ENCODE measurements at regions not wholly inside any gene's neighbourhood (a gene's known extent, or its start where the extent isn't known, plus 50 kb on each side); places are given as distances from the start of the nearest gene placed in this dataset.

DNA sequence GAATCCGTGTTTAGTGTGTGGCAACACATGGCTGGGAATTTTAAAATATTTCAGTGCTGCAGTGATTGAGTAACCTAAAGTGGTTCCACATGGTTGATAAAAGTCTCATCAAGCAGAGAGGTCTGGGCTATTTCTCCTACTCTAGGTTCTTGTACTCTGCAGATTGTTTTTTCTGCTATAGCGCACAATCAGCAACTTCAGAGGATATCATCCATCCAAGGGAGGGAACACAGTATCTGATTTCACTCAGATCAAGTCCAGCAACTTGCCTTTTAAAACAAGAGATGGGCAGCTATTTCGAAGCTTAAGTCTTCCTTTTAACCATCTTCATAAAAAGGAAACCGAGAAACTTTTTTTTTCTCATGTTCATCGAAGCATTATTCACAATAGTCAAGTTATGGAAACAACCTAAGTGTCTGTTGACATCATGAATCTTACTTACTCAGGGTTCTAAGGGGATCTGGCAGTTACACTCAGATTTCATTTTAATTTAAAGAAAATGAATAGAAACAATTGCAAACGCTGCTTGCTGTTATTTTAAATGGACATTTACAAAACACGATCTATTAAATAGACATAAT is 172.7 kb upstream of the TRIB2 start:
- TF ChIP-seq RCOR1 (IDR thresholded peaks at IDR 0.05; ENCODE audit: low read depth, low read length) (no peak), MAFK (IDR thresholded peaks at IDR 0.05; ENCODE audit: partially characterized antibody) (no peak), HOXB13 (CRISPR knock-in tag; IDR thresholded peaks at IDR 0.05; ENCODE audit: low read depth) (no peak), KDM5A (IDR thresholded peaks at IDR 0.05) (no peak), ESRRA (IDR thresholded peaks at IDR 0.05; ENCODE audit: borderline replicate concordance, low read length) (no peak), CBX8 (IDR thresholded peaks at IDR 0.05) (no peak), POLR2A (IDR thresholded peaks at IDR 0.05; ENCODE audit: low read length) (no peak), MAZ (IDR thresholded peaks at IDR 0.05; ENCODE audit: borderline replicate concordance, low read depth, low read length) (no peak), CHD2 (IDR thresholded peaks at IDR 0.05; ENCODE audit: low read length, partially characterized antibody) (no peak), CBX2 (IDR thresholded peaks at IDR 0.05; ENCODE audit: borderline replicate concordance, low read depth) (no peak), JUN (IDR thresholded peaks at IDR 0.05) (no peak), RNF2 (IDR thresholded peaks at IDR 0.05; ENCODE audit: borderline replicate concordance, low read depth) (no peak), TFCP2L1 (CRISPR knock-in tag; IDR thresholded peaks at IDR 0.05) (no peak)
- TF ChIP-seq, protein P1, sequence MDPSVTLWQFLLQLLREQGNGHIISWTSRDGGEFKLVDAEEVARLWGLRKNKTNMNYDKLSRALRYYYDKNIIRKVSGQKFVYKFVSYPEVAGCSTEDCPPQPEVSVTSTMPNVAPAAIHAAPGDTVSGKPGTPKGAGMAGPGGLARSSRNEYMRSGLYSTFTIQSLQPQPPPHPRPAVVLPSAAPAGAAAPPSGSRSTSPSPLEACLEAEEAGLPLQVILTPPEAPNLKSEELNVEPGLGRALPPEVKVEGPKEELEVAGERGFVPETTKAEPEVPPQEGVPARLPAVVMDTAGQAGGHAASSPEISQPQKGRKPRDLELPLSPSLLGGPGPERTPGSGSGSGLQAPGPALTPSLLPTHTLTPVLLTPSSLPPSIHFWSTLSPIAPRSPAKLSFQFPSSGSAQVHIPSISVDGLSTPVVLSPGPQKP (IDR thresholded peaks at IDR 0.05; ENCODE audit: low read depth, low read length): no peak
- TF ChIP-seq, protein P2, sequence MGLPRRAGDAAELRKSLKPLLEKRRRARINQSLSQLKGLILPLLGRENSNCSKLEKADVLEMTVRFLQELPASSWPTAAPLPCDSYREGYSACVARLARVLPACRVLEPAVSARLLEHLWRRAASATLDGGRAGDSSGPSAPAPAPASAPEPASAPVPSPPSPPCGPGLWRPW (IDR thresholded peaks at IDR 0.05): no peak
- TF ChIP-seq, protein P3, sequence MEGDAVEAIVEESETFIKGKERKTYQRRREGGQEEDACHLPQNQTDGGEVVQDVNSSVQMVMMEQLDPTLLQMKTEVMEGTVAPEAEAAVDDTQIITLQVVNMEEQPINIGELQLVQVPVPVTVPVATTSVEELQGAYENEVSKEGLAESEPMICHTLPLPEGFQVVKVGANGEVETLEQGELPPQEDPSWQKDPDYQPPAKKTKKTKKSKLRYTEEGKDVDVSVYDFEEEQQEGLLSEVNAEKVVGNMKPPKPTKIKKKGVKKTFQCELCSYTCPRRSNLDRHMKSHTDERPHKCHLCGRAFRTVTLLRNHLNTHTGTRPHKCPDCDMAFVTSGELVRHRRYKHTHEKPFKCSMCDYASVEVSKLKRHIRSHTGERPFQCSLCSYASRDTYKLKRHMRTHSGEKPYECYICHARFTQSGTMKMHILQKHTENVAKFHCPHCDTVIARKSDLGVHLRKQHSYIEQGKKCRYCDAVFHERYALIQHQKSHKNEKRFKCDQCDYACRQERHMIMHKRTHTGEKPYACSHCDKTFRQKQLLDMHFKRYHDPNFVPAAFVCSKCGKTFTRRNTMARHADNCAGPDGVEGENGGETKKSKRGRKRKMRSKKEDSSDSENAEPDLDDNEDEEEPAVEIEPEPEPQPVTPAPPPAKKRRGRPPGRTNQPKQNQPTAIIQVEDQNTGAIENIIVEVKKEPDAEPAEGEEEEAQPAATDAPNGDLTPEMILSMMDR (IDR thresholded peaks at IDR 0.05): no peak
- no peak for DNase-seq (ENCODE audit: low read depth in 1 of 2, low spot score in 1 of 2)
- Histone ChIP-seq H3K4me1 (no peaks in the 10 kb centered on the region), H3K27ac (no peak overlapping the region), H3K4me2 (no peak overlapping the region), H3K9me3 (no peaks in the 10 kb centered on the region), H3K4me3 (no peak overlapping the region)
- CTCF ChIA-PET: interaction anchor here (1.2 kb wide), 1 partner anchor 19 kb away, joined by 3 read pairs; no protein-coding TSS in a partner anchor
- POLR2A ChIA-PET: no interaction called here
- no peak for ATAC-seq
- WGBS (ENCODE audit: missing lambda C conversion rate): 4% methylated on average over 7 of the region's 7 CpGs
- FAIRE-seq: no peak

DNA sequence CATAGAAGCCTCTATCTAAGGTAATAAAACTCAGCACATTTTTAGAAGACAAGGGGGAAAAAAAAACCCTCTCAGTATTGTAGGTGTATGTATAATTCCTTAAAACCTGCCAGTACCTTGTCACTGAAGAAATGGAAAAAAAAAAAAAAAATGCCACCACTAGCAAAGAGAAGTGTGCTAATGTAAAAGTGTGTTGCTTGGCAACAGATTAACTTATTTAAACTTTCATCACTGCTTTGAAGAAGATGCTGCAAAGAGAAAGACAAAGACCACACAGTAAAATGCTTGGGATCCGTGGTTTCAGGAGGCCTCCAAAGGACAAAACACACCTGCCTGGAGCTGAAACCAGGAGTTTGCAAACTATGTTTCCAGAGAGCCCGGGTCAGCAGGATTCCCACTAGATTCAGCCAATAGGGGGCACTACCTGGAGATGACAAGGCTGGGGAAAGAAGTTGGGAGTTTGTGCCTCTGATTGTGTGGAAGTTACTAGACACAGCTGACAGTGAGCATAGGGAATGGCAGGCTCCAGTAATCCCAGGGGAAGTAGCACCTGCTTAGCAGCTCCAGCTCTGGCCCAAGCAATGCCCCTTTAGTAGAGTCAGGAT is 169.1 kb upstream of the TRIB2 start:
- H3K4me3 ChIP-seq: no peak overlapping the region
- ChIA-PET CTCF (interaction anchor here (1.1 kb wide), 1 partner anchor 14 kb away, joined by 4 read pairs; no protein-coding TSS in a partner anchor), POLR2A (no interaction called here)
- no peak overlapping the region for H3K27ac ChIP-seq
- no peaks in the 10 kb centered on the region for H3K9me3 ChIP-seq
- no peaks in the 10 kb centered on the region for H3K4me1 ChIP-seq
- TF ChIP-seq, protein P4, sequence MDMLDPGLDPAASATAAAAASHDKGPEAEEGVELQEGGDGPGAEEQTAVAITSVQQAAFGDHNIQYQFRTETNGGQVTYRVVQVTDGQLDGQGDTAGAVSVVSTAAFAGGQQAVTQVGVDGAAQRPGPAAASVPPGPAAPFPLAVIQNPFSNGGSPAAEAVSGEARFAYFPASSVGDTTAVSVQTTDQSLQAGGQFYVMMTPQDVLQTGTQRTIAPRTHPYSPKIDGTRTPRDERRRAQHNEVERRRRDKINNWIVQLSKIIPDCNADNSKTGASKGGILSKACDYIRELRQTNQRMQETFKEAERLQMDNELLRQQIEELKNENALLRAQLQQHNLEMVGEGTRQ (IDR thresholded peaks at IDR 0.05): no peak
- TF ChIP-seq, protein P5, sequence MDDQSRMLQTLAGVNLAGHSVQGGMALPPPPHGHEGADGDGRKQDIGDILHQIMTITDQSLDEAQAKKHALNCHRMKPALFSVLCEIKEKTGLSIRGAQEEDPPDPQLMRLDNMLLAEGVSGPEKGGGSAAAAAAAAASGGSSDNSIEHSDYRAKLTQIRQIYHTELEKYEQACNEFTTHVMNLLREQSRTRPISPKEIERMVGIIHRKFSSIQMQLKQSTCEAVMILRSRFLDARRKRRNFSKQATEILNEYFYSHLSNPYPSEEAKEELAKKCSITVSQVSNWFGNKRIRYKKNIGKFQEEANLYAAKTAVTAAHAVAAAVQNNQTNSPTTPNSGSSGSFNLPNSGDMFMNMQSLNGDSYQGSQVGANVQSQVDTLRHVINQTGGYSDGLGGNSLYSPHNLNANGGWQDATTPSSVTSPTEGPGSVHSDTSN (IDR thresholded peaks at IDR 0.05): no peak
- TF ChIP-seq TFCP2L1 (CRISPR knock-in tag; IDR thresholded peaks at IDR 0.05): no peak
- DNase-seq (ENCODE audit: low read depth in 1 of 2, low spot score in 1 of 2): no peak
- H3K4me2 ChIP-seq: no peak overlapping the region
- 0% methylated on average over 2 of the region's 2 CpGs for WGBS (ENCODE audit: missing lambda C conversion rate)
- ATAC-seq: no peak
- FAIRE-seq: no peak

DNA sequence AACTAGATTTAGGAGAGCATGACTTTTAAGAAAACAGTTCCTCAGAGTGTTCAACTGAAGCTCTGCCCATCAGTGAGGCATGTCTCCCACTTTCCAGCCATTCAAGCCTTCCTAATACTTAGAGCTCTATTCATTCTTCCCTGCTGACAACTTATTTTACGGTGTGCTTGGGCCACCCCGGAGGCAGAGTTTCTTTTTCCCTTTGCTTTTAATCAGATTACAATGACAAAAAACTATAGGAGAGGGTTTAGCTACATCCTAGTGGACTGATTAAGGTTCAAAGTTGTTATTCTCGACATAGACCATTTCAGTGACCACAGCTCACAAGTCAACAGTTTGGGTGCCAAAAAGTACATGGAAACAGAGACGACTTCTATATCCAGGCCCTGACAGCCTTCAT is 167.8 kb upstream of the TRIB2 start:
- 4% methylated on average over 4 of the region's 4 CpGs for WGBS (ENCODE audit: missing lambda C conversion rate)
- no peaks in the 10 kb centered on the region for H3K4me1 ChIP-seq

More for the DNA sequence above, 167.8 kb upstream of the TRIB2 start:
- TF ChIP-seq CBX8 (IDR thresholded peaks at IDR 0.05): no peak
- TF ChIP-seq FOSL2 (IDR thresholded peaks at IDR 0.05): no peak
- no peak for TF ChIP-seq FOSL2 (CRISPR knock-in tag; IDR thresholded peaks at IDR 0.05)
- TF ChIP-seq, protein P6, sequence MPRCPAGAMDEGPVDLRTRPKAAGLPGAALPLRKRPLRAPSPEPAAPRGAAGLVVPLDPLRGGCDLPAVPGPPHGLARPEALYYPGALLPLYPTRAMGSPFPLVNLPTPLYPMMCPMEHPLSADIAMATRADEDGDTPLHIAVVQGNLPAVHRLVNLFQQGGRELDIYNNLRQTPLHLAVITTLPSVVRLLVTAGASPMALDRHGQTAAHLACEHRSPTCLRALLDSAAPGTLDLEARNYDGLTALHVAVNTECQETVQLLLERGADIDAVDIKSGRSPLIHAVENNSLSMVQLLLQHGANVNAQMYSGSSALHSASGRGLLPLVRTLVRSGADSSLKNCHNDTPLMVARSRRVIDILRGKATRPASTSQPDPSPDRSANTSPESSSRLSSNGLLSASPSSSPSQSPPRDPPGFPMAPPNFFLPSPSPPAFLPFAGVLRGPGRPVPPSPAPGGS (IDR thresholded peaks at IDR 0.05): no peak
- no peak for TF ChIP-seq GATA3 (IDR thresholded peaks at IDR 0.05; ENCODE audit: borderline replicate concordance)
- TF ChIP-seq, protein P3 (IDR thresholded peaks at IDR 0.05): no peak
- no peak for TF ChIP-seq POLR2AphosphoS2 (conservative IDR thresholded peaks at IDR 0.05; ENCODE audit: low read length)
- H3K4me3 ChIP-seq: no peak overlapping the region
- DNase-seq (ENCODE audit: low read depth in 1 of 2, low spot score in 1 of 2) (no peak), ATAC-seq (no peak), FAIRE-seq (no peak)
- no peaks in the 10 kb centered on the region for H3K9me3 ChIP-seq
- CTCF ChIA-PET: no interaction called here
- POLR2A ChIA-PET: no interaction called here
- no peak overlapping the region for H3K27ac ChIP-seq
- H3K4me2 ChIP-seq: no peak overlapping the region

All from A549 (cell line).